CMK (cell line): ENCODE measurements at regions not wholly inside any gene's neighbourhood (a gene's known extent, or its start where the extent isn't known, plus 50 kb on each side); places are given as distances from the start of the nearest gene placed in this dataset.

Experiments
- DNase-seq: peaks from one replicate; pipeline ENCODE4 v3.0.0-alpha.2; 2010; ENCODE audit warnings: low read depth

GRCh38 chr20:6831461-6831860, 64.0 kb downstream of the BMP2 start:
- DNase-seq: no peak

GRCh38 chr20:6832811-6833210, 65.3 kb downstream of the BMP2 start:
- no peak for DNase-seq

- no peak for DNase-seq
Observed at GRCh38 chr20:6835609-6836008, 68.1 kb downstream of the BMP2 start.

- DNase-seq: no peak
Observed at GRCh38 chr20:6836821-6837374, 69.4 kb downstream of the BMP2 start.

GRCh38 chr20:6837730-6838129, 70.2 kb downstream of the BMP2 start:
- no peak for DNase-seq

- no peak for DNase-seq
Observed at GRCh38 chr20:6838181-6838826, 70.8 kb downstream of the BMP2 start.

- DNase-seq: no peak
Observed at GRCh38 chr20:6841128-6841527, 73.6 kb downstream of the BMP2 start.

- DNase-seq: no peak
Observed at GRCh38 chr20:6845141-6845540, 77.7 kb downstream of the BMP2 start.

- DNase-seq: no peak
Observed at GRCh38 chr20:6848041-6848440, 80.6 kb downstream of the BMP2 start.

- DNase-seq: no peak
Observed at GRCh38 chr20:6848992-6849391, 81.5 kb downstream of the BMP2 start.

- no peak for DNase-seq
Observed at GRCh38 chr20:6851136-6851535, 83.7 kb downstream of the BMP2 start.

GRCh38 chr20:6852478-6852877, 85.0 kb downstream of the BMP2 start:
- no peak for DNase-seq

- no peak for DNase-seq
Observed at GRCh38 chr20:6855104-6855503, 87.6 kb downstream of the BMP2 start.

- no peak for DNase-seq
Observed at GRCh38 chr20:6855796-6856195, 88.3 kb downstream of the BMP2 start.

GRCh38 chr20:6857927-6858326, 90.4 kb downstream of the BMP2 start:
- no peak for DNase-seq

GRCh38 chr20:6863355-6863754, 95.9 kb downstream of the BMP2 start:
- no peak for DNase-seq

GRCh38 chr20:6863798-6864201, 96.3 kb downstream of the BMP2 start:
- DNase-seq: no peak

- no peak for DNase-seq
Observed at GRCh38 chr20:6864740-6865139, 97.3 kb downstream of the BMP2 start.

- DNase-seq: no peak
Observed at GRCh38 chr20:6866741-6867140, 99.3 kb downstream of the BMP2 start.

GRCh38 chr20:6868861-6869260, 101.4 kb downstream of the BMP2 start:
- DNase-seq: no peak

- no peak for DNase-seq
Observed at GRCh38 chr20:6870559-6870958, 103.1 kb downstream of the BMP2 start.

GRCh38 chr20:6877633-6878032, 110.1 kb downstream of the BMP2 start:
- DNase-seq: no peak

GRCh38 chr20:6882561-6883291, 115.2 kb downstream of the BMP2 start:
- DNase-seq: no peak

- no peak for DNase-seq
Observed at GRCh38 chr20:6884114-6884513, 116.6 kb downstream of the BMP2 start.
